Fibroblast of the aortic adventitia (primary cell): ENCODE measurements at regions not wholly inside any gene's neighbourhood (a gene's known extent, or its start where the extent isn't known, plus 50 kb on each side); places are given as distances from the start of the nearest gene placed in this dataset.

Source experiments
- DNase-seq: peaks from one replicate; pipeline ENCODE4 v3.0.0-alpha.2; 2010; ENCODE audit warnings: low read depth
- H3K4me3 ChIP-seq: 2 replicates; pipeline ENCODE4 v1.5.1; 2011; ENCODE audit warnings: low read depth, mild to moderate bottlenecking, control low read depth, low read length, moderate library complexity
- TF ChIP-seq, protein P1 (sequence below): IDR thresholded peaks from 2 replicates; pipeline ENCODE4 v1.5.1; 2011; ENCODE audit warnings: mild to moderate bottlenecking, low read length, control low read depth, inconsistent platforms; ENCODE audit not compliant: insufficient read depth

DNA sequence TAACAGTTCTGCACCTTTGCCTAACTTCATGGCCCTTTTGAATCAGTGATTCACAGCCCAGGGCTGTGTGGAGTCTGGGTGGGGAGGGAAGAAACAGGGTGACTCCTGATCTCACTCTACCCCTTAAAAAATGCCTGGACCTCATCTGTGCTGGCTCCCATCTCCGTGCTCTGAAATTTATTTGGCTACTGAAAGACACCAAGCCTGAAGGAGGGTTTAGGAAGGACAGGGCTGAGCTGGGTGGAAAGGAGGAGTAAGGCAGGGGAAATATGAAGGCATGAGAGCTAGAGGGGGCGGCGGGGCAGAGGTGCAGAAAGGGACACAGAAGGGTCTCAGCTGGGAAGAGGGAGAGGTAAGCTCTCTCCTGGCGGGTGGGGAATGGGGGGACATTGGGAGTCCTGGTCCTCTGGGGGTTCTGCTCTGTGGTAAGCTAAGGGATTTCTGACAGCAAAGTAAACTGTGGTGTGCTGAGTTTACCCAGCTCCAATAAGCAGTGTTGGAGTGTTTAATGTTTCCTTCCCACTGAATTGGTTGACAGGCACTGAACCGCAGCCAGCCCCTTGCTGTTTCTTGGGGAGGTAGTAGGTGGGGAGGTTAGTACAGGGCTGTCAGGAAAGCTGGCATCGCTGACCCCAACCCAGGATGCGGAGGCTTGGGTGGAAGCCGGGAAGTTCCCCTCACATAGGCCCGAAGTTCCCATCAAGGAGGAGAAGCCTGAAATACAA lies 71.1 kb downstream of the RPUSD4 start:
- peak overlapping the region; percentile 31 for H3K4me3 ChIP-seq
- TF ChIP-seq, protein P1, sequence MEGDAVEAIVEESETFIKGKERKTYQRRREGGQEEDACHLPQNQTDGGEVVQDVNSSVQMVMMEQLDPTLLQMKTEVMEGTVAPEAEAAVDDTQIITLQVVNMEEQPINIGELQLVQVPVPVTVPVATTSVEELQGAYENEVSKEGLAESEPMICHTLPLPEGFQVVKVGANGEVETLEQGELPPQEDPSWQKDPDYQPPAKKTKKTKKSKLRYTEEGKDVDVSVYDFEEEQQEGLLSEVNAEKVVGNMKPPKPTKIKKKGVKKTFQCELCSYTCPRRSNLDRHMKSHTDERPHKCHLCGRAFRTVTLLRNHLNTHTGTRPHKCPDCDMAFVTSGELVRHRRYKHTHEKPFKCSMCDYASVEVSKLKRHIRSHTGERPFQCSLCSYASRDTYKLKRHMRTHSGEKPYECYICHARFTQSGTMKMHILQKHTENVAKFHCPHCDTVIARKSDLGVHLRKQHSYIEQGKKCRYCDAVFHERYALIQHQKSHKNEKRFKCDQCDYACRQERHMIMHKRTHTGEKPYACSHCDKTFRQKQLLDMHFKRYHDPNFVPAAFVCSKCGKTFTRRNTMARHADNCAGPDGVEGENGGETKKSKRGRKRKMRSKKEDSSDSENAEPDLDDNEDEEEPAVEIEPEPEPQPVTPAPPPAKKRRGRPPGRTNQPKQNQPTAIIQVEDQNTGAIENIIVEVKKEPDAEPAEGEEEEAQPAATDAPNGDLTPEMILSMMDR, result no peak
- peak; percentile 79 for DNase-seq

DNA sequence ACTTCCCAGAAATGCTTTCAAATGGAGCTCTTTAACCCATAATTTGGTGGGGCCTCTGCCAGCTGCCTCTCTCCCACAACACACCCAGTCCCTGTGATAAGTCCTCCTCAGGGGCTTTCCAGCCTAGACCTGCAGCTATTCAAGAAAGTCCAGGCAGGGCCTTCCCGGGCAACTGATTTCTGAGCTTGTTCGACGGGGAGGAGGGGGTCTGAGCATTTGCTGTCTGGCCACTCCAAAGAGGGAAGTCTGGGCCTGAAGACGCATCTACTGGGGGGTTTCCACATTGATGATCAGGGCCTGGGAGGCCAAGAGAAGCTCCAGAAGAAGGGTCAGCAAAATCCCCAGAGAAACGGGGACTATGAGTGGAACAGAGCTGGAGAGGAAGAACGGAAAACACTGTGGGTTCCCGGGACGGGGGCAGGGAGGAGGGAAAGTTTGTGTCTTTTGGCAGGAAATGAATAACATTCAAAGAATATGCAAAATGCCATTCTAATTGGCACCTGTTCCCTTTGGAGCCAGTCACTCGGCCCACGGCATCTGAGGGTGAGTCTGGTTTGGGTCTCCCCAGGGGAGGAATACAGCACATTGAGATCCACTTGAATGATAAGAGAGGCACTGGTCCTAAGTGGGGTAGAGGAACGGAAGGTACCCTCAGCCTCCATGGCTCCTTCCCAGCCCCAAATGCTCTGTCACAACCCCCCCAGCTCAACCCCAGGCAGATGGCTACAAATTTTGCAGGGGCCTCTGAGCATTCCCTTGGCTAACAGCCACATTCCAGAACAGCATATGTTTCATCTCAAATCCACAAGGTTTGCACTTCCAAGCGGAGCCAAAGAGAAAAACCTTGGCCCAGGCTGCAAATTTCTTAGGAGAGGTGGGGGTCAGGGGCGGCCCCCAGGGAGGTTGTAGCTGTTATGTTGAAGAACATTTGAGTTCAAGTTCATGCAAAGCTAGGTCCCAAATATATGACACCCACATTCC lies 72.0 kb downstream of the RPUSD4 start:
- peak overlapping the region; percentile 37 for H3K4me3 ChIP-seq
- DNase-seq, result peak; percentile 97
- TF ChIP-seq, protein P1, result no peak

DNA sequence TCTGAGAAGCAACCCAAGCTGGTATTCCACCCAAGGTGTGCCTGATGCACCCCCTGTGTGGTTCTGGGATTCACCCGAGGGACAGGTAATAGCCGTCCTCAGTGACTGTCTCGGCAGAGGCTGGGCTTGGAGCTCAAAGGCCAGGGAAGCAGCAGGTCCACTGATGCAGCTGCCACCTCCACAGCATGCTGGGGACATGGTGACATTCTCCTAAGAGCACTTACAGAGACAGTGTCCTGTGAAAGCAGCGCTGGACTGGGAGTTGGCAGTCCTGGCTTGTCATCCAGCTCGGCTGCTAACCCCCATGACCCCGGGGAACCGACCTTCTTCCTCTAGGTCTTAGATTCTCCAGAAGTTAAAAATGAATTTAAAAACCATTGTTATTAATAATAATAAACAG lies 72.8 kb downstream of the RPUSD4 start:
- TF ChIP-seq, protein P1, result no peak
- H3K4me3 ChIP-seq, result no peak overlapping the region
- DNase-seq, result no peak

DNA sequence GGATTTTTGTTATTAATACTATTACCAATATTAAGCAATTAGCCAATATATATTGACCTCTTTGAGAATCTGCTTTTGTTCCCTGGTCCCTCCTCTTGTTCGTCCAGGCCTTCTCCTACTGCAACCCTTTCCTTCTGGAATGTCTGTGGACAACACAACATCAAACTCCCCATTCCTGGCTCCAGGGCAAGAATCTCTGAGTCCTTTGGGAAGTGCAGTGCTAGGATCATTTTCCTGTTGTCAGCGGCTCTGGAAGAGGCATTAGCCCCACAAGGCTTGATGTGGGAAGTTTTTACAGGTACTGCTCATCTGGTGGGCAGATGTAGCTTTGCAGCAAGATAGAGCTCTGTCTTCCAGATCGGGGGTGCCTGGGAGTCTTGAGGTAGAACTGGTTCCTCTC lies 74.3 kb downstream of the RPUSD4 start:
- TF ChIP-seq, protein P1, result no peak
- no peak overlapping the region for H3K4me3 ChIP-seq
- DNase-seq, result peak; percentile 72

DNA sequence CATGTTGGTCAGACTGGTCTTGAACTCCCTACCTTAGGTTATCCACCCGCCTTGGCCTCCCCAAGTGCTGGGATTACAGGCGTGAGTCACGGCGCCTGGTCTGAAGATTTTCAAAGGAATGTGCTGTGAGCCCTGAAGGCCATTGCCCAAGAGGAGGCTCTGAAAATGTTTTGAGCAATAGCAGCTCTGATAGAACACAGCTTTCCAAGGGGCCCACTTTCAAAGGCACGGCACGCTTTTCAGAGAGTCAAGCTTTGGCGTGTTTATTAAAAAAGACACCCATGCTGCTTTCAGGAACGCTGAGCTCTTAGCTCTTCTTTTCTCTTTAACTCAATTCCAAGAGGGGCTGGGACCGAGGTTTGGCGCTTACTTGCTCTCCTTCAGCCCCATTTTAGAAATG lies 73.8 kb upstream of the CDON start:
- TF ChIP-seq, protein P1, result no peak
- DNase-seq, result peak; percentile 97
- no peak overlapping the region for H3K4me3 ChIP-seq

DNA sequence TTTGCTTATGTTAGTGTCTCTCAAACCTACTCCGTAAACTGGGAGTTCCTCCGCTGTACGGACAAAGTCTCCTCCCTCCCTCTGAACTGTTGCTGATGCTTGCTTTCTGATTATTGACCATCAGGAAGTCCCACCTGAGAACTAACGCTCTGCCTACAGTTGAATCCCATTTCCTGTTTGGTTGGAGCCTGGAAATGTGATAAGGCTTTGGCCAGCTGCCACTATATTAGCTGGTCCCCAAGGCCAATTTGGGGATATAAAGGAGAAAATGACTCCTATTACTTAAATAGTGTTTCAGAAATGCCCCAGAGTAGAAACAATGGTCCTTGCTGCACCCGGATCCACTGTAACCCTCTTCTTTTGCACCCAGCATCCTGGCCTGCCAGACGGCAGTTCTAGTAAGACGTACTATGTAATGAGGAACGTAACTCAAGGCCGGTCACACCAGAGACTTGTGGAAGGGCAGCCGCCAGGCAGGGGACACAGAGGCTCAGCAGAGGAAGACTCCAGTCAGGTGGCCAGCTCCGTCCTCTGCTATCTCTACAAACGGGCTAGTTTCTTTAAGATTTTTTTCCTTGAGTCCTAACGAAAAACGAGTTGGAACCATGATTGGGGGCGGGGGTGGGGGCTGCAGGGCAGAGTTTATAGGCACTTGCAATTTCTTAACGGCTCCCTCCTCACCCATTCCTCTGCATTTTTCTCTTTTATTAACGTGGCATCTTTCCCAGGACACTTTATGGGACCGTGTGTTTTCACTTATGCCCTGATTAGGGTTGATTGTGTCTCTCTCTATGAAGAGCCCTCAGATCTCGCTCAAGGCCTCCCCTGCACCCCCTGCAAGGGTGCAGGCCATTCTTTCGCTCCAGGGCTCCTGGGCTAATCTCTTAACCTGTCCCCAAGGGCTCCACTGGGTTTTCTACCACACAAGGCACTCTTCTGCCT lies 72.8 kb upstream of the CDON start:
- peak; percentile 50 for DNase-seq
- no peak overlapping the region for H3K4me3 ChIP-seq
- TF ChIP-seq, protein P1, result no peak
